Mammary epithelial cell (primary cell): ENCODE measurements at regions not wholly inside any gene's neighbourhood (a gene's known extent, or its start where the extent isn't known, plus 50 kb on each side); places are given as distances from the start of the nearest gene placed in this dataset.

ENCODE experiments used
- EZH2 ChIP-seq: IDR thresholded peaks from 2 replicates; pipeline ENCODE4 v1.6.1; 2012; ENCODE audit warnings: low read length, inconsistent platforms, borderline replicate concordance
- TF ChIP-seq, protein P1 (sequence below), 2 donors: IDR thresholded peaks in 1 of 2; conservative IDR thresholded peaks in 1 of 2; 2 replicates each; pipeline ENCODE4 v1.5.1; 2011 to 2012; ENCODE audit warnings: inconsistent platforms in 2 of 2, low read length in 2 of 2, mild to moderate bottlenecking in 2 of 2, control low read depth in 1 of 2, low read depth in 1 of 2; ENCODE audit not compliant: insufficient read depth in 1 of 2; ENCODE audit errors: extremely low read depth in 1 of 2

DNA sequence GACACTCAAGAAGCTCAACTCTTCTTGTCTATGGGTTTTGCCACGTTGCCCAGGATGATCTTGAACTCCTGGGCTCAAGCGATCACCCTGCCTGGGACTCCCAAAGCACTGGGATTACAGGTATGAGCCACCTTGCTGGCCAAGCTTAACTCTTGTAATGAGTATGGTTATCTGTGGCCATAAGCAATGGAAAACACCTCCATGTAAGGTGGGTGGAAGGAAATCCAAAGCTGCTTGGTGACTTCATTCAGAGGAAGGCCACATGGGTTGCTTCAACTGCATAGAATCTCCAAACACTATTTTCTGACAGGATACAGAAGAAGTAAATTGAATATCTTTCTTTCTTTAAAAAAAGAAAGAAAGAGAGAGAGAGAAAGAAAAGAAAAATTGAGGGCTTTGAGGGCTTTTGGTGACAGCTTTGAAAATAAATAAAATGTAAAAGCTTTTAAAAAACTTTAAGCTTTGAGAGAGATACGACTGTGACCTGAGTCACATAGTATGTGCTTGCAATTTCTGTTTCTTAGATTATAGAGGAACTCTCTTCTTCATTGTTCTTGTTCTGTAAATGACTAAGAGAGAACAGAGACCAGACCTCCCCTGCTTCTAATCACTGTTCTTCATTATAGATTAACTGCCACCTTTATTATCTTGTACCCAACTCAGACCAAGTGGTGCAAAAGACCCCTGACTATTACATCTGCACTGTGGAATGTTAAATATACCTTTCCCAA lies 123.1 kb upstream of the NDUFV2 start:
- TF ChIP-seq, protein P1, sequence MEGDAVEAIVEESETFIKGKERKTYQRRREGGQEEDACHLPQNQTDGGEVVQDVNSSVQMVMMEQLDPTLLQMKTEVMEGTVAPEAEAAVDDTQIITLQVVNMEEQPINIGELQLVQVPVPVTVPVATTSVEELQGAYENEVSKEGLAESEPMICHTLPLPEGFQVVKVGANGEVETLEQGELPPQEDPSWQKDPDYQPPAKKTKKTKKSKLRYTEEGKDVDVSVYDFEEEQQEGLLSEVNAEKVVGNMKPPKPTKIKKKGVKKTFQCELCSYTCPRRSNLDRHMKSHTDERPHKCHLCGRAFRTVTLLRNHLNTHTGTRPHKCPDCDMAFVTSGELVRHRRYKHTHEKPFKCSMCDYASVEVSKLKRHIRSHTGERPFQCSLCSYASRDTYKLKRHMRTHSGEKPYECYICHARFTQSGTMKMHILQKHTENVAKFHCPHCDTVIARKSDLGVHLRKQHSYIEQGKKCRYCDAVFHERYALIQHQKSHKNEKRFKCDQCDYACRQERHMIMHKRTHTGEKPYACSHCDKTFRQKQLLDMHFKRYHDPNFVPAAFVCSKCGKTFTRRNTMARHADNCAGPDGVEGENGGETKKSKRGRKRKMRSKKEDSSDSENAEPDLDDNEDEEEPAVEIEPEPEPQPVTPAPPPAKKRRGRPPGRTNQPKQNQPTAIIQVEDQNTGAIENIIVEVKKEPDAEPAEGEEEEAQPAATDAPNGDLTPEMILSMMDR (conservative IDR thresholded peaks at IDR 0.05 in 1 of 2, IDR thresholded peaks at IDR 0.05 in 1 of 2; ENCODE audit: extremely low read depth in 1 of 2, insufficient read depth in 1 of 2, low read depth in 1 of 2, low read length in 2 of 2) = no peak
- TF ChIP-seq EZH2 = no peak
